AG04449 (cell line): ENCODE measurements at regions not wholly inside any gene's neighbourhood (a gene's known extent, or its start where the extent isn't known, plus 50 kb on each side); places are given as distances from the start of the nearest gene placed in this dataset.

ENCODE experiments used
- CTCF ChIA-PET: fragments of 350-600 bp; formaldehyde crosslinking; extraction: SDS; loops from one replicate; lab custom pipeline; 2021; ENCODE audit warnings: antibody characterized with exemption; lab: Yijun Ruan, JAX
- POLR2A ChIA-PET: fragments of 400-600, 350-600 bp; formaldehyde crosslinking; extraction: SDS; loops from one replicate; lab custom pipeline; 2020; ENCODE audit warnings: antibody characterized with exemption, inconsistent platforms; lab: Yijun Ruan, JAX
- DNase-seq: peaks from one replicate; pipeline ENCODE4 v3.0.0-alpha.2; 2010; ENCODE audit warnings: low read depth, low spot score
- H3K4me3 ChIP-seq: 2 replicates; pipeline ENCODE4 v1.5.1; 2011; ENCODE audit warnings: low read depth, mild to moderate bottlenecking, control low read depth, low read length
- TF ChIP-seq, protein P1 (sequence below): IDR thresholded peaks from one replicate; pipeline ENCODE4 v1.5.1; 2011; ENCODE audit warnings: mild to moderate bottlenecking, moderate library complexity, low read length, control low read depth, inconsistent platforms; ENCODE audit not compliant: insufficient read depth; ENCODE audit errors: missing control alignments

- H3K4me3 ChIP-seq = no peak overlapping the region
- ChIA-PET POLR2A (no interaction called here), CTCF (interaction anchor here (1.0 kb wide), 1 partner anchor 423 kb away, joined by 3 read pairs; no protein-coding TSS in a partner anchor)
- TF ChIP-seq, protein P1, sequence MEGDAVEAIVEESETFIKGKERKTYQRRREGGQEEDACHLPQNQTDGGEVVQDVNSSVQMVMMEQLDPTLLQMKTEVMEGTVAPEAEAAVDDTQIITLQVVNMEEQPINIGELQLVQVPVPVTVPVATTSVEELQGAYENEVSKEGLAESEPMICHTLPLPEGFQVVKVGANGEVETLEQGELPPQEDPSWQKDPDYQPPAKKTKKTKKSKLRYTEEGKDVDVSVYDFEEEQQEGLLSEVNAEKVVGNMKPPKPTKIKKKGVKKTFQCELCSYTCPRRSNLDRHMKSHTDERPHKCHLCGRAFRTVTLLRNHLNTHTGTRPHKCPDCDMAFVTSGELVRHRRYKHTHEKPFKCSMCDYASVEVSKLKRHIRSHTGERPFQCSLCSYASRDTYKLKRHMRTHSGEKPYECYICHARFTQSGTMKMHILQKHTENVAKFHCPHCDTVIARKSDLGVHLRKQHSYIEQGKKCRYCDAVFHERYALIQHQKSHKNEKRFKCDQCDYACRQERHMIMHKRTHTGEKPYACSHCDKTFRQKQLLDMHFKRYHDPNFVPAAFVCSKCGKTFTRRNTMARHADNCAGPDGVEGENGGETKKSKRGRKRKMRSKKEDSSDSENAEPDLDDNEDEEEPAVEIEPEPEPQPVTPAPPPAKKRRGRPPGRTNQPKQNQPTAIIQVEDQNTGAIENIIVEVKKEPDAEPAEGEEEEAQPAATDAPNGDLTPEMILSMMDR = no peak
- DNase-seq = no peak
These were observed 68.9 kb downstream of the RHOU start for GRCh38 chr1:228804173-228804572.

DNA sequence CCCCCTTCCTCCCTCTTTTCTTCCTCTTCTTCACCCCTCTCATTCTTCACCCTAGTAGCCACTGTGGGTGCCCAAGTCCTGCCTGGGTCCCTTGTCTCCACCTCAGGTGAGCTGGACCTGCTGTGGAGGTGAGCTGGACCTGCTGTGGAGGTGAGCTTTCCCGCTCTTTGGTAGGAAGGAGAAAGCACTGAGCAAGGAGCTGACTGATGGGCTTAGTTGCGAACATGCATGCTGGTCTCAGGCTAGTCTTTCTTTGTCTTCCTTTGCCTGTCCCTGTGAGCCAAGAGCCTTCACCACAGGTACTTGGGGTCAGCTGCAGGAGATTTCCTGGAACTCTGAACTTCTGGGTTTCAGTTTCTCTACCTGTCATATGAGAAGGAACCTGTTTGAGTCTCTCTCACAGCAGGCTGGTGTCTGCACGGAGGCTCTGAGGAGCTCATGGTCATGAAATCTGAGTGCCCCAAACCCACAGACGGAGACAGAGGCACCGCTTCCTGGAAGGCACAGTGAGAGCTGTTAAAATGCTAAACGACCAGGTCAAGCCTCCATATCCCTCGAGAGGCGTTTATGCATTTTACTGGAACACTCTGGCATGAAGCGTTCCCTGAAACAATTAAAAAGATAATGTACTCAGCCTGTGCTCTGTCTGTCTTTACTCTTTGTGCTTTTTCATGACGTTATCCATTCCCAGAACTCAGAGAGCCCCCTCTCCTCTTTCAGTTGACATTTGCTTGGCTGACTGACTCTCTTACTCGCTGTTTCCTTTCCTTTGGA is 69.5 kb downstream of the RHOU start:
- TF ChIP-seq, protein P1 = no peak
- DNase-seq = no peak
- H3K4me3 ChIP-seq = no peak overlapping the region
- POLR2A ChIA-PET = no interaction called here
- CTCF ChIA-PET = interaction anchor here (1.0 kb wide), 1 partner anchor 423 kb away, joined by 3 read pairs; no protein-coding TSS in a partner anchor

DNA sequence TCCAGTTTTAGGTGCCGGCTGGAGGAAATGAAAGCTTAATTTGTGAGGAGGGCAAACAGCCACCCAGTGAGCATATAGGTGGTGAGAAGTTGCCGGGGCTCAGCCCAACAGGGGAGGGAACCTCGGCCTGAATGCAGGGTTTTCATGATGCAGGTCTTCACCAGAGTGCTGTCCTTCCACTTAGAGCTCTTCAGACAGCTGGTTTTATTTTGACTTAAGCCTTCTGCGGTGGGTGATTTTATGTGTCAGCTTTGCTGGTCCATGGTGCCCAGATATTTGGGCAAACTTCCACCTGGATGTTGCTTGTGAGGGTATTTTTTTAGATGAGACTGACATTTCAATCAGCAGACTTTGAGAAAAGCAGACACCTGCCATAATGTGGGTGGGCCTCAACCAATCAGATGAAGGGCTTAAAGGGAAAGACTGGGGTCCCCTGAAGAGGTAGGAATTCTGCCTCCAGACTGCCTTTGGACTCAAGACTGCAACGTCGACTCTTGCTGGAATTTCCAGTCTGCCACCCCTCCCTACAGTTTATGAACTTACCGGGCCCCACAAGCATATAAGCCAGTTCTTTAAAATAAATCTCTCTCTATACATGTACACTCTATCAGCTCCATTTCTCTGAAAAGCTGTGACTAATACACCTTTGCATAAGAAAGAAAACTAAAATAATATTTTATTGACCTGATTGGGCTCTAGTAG is 72.8 kb downstream of the RHOU start:
- ChIA-PET CTCF (interaction anchor here (1.6 kb wide), 1 partner anchor 420 kb away, joined by 4 read pairs; no protein-coding TSS in a partner anchor), POLR2A (no interaction called here)
- H3K4me3 ChIP-seq = no peak overlapping the region
- no peak for DNase-seq
- TF ChIP-seq, protein P1 = no peak

- CTCF ChIA-PET = no interaction called here
These were observed 74.5 kb downstream of the RHOU start for GRCh38 chr1:228809621-228810394.

DNA sequence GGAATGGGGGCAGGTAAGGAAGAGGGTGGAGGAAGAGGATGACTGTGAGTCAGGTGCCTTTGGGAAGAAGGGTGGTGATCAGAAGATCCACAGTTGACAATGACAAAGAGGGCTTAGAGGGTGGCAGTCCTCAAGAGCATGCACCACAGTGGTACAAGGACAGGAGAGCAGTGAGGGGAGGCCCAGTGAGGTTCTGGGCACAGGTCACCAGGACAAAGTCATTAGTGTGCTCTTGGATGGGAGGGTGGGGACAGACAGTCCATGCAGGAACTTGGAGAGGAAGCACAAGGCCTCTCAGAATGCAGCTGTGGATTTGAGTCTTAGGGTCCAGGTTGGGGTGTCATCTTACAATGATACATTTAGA is 75.1 kb downstream of the RHOU start:
- CTCF ChIA-PET = no interaction called here
- POLR2A ChIA-PET = no interaction called here
- TF ChIP-seq, protein P1 = no peak
- DNase-seq = no peak
- H3K4me3 ChIP-seq = no peak overlapping the region

More at GRCh38 chr1:228809621-228810394, 74.5 kb downstream of the RHOU start:
- H3K4me3 ChIP-seq = no peak overlapping the region
- DNase-seq = no peak
- POLR2A ChIA-PET = no interaction called here
- TF ChIP-seq, protein P1 = no peak
